Ascending aorta (tissue), 2 donors: ENCODE measurements at regions not wholly inside any gene's neighbourhood (a gene's known extent, or its start where the extent isn't known, plus 50 kb on each side); places are given as distances from the start of the nearest gene placed in this dataset.
"Not testable (repeated sequence)": the region's sequence is repeated elsewhere in the genome, so short reads cannot be mapped to it uniquely, and the experiment has no call there.

Experiments
- DNase-seq, 2 donors: peaks; one replicate each; pipeline ENCODE4 v3.0.0-alpha.2; 2019; ENCODE audit warnings: low spot score in 2 of 2
- H3K27ac ChIP-seq, 2 donors: fragments of 200-600 bp; sonication (generic); one replicate each; pipeline ENCODE4 v1.5.1; 2016 to 2017; ENCODE audit warnings: mild to moderate bottlenecking in 1 of 2
- H3K27me3 ChIP-seq: fragments of 200-600 bp; sonication (generic); one replicate; pipeline ENCODE4 v1.5.1; 2017
- H3K36me3 ChIP-seq, 2 donors: fragments of 200-600 bp; sonication (generic); one replicate each; pipeline ENCODE4 v1.5.1; 2016
- H3K4me1 ChIP-seq, 2 donors: fragments of 200-600 bp; sonication (generic); one replicate each; pipeline ENCODE4 v1.5.1; 2016 to 2017; ENCODE audit warnings: mild to moderate bottlenecking in 1 of 2
- H3K4me3 ChIP-seq, 2 donors: fragments of 200-600 bp; sonication (generic); one replicate each; pipeline ENCODE4 v1.5.1; 2016 to 2017; ENCODE audit warnings: mild to moderate bottlenecking in 1 of 2
- H3K9me3 ChIP-seq, 2 donors: fragments of 200-600 bp; sonication (generic); one replicate each; pipeline ENCODE4 v1.5.1; 2016
- intact Hi-C: fragments of 100-400 bp; cut with DNase I; formaldehyde crosslinking; loops from one replicate; pipeline ENCODE4 v1.15.1; 2023
- TF ChIP-seq, protein P1 (sequence below), 3 experiments: fragments of 200-600 bp in 2 of 3; fragments of 450-650 bp in 1 of 3; sonication (generic) in 2 of 3; IDR thresholded peaks; one replicate each; pipeline ENCODE4 v1.5.1; 2016 to 2019; ENCODE audit warnings: antibody characterized with exemption in 3 of 3, mild to moderate bottlenecking in 1 of 3, moderate library complexity in 1 of 3

DNA sequence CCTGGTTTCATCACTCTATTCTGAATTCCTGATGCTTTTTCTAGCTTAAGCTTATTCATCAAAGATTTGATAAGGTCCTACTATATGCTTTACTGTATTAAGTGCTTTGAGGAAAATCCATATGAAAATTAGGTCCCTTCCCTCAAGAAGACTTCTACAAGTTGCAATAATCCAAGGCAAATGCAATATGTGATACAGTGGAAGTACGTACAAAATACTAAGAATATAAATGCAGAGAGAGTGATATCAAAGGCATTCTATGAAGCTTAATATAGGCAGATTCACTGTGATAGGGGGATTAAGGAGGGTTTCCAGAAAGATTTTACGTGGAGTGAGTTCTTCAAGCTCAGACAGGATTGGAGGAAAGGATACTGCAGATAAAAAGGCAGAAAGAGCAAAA lies 142.1 kb downstream of the C6orf118 start:
- Histone ChIP-seq H3K4me1 (no peaks in the 10 kb centered on the region), H3K27ac (no peak overlapping the region), H3K36me3 (no peaks in the 10 kb centered on the region), H3K9me3 (no peaks in the 10 kb centered on the region), H3K4me3 (no peak overlapping the region), H3K27me3 (no peaks in the 10 kb centered on the region)
- TF ChIP-seq, protein P1, sequence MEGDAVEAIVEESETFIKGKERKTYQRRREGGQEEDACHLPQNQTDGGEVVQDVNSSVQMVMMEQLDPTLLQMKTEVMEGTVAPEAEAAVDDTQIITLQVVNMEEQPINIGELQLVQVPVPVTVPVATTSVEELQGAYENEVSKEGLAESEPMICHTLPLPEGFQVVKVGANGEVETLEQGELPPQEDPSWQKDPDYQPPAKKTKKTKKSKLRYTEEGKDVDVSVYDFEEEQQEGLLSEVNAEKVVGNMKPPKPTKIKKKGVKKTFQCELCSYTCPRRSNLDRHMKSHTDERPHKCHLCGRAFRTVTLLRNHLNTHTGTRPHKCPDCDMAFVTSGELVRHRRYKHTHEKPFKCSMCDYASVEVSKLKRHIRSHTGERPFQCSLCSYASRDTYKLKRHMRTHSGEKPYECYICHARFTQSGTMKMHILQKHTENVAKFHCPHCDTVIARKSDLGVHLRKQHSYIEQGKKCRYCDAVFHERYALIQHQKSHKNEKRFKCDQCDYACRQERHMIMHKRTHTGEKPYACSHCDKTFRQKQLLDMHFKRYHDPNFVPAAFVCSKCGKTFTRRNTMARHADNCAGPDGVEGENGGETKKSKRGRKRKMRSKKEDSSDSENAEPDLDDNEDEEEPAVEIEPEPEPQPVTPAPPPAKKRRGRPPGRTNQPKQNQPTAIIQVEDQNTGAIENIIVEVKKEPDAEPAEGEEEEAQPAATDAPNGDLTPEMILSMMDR (IDR thresholded peaks at IDR 0.05): no peak
- no peak for DNase-seq
- intact Hi-C loops: no loop called here

DNA sequence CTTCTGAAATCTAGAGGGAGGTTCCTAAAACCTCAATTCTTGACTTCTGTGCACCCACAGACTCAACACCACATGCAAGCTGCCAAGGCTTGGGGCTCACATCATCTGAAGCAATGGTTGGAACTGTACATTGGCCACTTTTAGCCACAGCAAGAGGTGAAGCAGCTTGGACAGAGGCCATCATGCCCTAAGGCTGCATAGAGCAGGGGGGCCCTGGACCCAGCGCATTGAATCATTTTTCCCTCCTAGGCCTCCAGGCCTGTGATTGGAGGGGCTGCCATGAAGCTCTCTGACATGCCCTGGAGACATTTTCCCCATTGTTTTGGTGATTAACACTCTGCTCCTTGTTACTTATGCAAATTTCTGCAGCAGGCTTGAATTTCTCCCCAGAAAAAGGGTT lies 145.9 kb downstream of the C6orf118 start:
- H3K4me3 ChIP-seq: no peak overlapping the region
- H3K36me3 ChIP-seq: no peaks in the 10 kb centered on the region
- TF ChIP-seq, protein P1 (IDR thresholded peaks at IDR 0.05): no peak
- no peaks in the 10 kb centered on the region for H3K27me3 ChIP-seq
- no peaks in the 10 kb centered on the region for H3K9me3 ChIP-seq
- DNase-seq: no peak
- H3K27ac ChIP-seq: no peak overlapping the region
- no peaks in the 10 kb centered on the region for H3K4me1 ChIP-seq
- intact Hi-C loops: no loop called here

DNA sequence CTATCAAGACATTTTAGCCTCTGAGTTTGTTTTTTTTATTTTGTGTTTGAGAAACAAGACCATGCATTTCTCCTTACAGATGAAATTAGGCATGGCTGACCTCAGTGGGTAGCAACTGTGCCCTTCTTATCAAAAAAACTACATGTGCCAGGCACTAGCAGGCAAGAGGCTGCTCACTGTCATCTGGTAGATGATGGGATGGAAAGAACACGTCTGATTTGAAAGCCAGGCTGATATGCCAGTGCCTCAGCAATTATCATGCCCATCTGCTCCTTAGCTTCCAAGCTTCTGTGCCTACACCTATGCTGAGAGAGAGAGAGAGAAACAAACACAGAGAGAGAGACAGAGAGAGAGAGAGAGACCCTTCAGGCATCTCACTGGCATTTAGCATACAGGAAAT lies 149.9 kb downstream of the C6orf118 start:
- Histone ChIP-seq H3K4me1 (no peaks in the 10 kb centered on the region), H3K36me3 (no peaks in the 10 kb centered on the region), H3K27me3 (no peaks in the 10 kb centered on the region), H3K9me3 (no peaks in the 10 kb centered on the region), H3K27ac (no peak overlapping the region), H3K4me3 (no peak overlapping the region)
- intact Hi-C loops: no loop called here
- DNase-seq: no peak
- TF ChIP-seq, protein P1 (IDR thresholded peaks at IDR 0.05): no peak

- DNase-seq: no peak
- Histone ChIP-seq H3K36me3 (no peaks in the 10 kb centered on the region), H3K4me1 (no peaks in the 10 kb centered on the region)
Observed at GRCh38 chr6:165146456-165146855, 162.9 kb downstream of the C6orf118 start.

DNA sequence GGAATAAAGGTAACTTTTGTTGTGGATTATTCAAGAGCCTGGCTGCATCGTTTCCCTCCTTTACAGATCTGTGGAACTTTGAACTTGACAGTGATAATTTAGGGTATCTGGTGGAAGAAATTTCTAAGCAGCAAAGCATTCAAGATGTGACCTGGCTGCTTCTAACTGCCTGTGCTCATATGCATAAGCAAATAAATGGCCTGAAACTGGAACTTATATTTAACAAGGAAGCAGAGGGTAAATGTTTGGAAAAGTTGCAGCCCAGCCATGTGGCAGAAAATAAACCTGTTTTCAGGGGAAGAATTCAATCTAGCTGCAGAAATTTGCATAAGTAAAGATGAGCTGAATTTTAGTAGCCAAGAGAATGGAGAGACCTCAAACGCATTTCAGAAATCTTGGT lies 173.5 kb downstream of the C6orf118 start:
- DNase-seq: no peak
- Histone ChIP-seq H3K36me3 (no peaks in the 10 kb centered on the region), H3K9me3 (peaks cover 3 to 4% of the 10 kb centered on the region in 2 donors), H3K4me1 (no peaks in the 10 kb centered on the region), H3K27ac (no peak overlapping the region), H3K4me3 (no peak overlapping the region), H3K27me3 (no peaks in the 10 kb centered on the region)
- TF ChIP-seq, protein P1 (IDR thresholded peaks at IDR 0.05): no peak
- intact Hi-C loops: no loop called here

More at GRCh38 chr6:165146456-165146855, 162.9 kb downstream of the C6orf118 start:
- TF ChIP-seq, protein P1 (IDR thresholded peaks at IDR 0.05): no peak
- H3K27ac ChIP-seq: no peak overlapping the region
- intact Hi-C loops: no loop called here
- no peaks in the 10 kb centered on the region for H3K9me3 ChIP-seq
- no peak overlapping the region for H3K4me3 ChIP-seq
- no peaks in the 10 kb centered on the region for H3K27me3 ChIP-seq

GRCh38 chr6:165129086-165129485 lies 180.3 kb downstream of the C6orf118 start:
- no peak overlapping the region for H3K4me3 ChIP-seq
- H3K9me3 ChIP-seq: no peaks in the 10 kb centered on the region

GRCh38 chr6:165127743-165128142 lies 181.7 kb downstream of the C6orf118 start:
- H3K4me1 ChIP-seq, intact Hi-C loops: not testable (repeated sequence)

More at GRCh38 chr6:165129086-165129485, 180.3 kb downstream of the C6orf118 start:
- H3K4me1 ChIP-seq: no peaks in the 10 kb centered on the region
- no peak for DNase-seq
- H3K36me3 ChIP-seq: no peaks in the 10 kb centered on the region
- H3K27ac ChIP-seq: no peak overlapping the region
- H3K27me3 ChIP-seq: no peaks in the 10 kb centered on the region
- intact Hi-C loops: no loop called here
- TF ChIP-seq, protein P1 (IDR thresholded peaks at IDR 0.05): no peak

DNA sequence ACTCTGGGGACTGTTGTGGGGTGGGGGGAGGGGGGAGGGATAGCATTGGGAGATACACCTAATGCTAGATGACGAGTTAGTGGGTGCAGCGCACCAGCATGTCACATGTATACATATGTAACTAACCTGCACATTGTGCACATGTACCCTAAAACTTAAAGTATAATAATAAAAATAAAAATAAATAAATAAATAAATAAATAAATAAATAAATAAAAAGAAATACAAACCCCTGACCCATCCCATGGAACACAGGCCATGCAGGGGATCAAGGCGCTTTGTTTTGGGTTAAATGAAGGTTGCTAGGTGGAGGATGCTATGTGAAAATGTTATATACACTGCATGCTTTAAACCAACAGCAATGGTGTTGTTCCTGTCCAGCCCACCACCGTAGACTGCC lies 184.7 kb downstream of the C6orf118 start:
- H3K4me3 ChIP-seq, H3K9me3 ChIP-seq, intact Hi-C loops, H3K4me1 ChIP-seq, H3K27me3 ChIP-seq, H3K36me3 ChIP-seq, DNase-seq, H3K27ac ChIP-seq: not testable (repeated sequence)

More at GRCh38 chr6:165127743-165128142, 181.7 kb downstream of the C6orf118 start:
- H3K9me3 ChIP-seq, H3K27ac ChIP-seq, H3K36me3 ChIP-seq, H3K27me3 ChIP-seq, DNase-seq, H3K4me3 ChIP-seq: not testable (repeated sequence)
